ENCODE measurements at regions not wholly inside any gene's neighbourhood (a gene's known extent, or its start where the extent isn't known, plus 50 kb on each side); places are given as distances from the start of the nearest gene placed in this dataset.

- Histone ChIP-seq H3K27me3 (ENCODE audit: control insufficient read depth, insufficient read depth, low read length) (no peaks in the 10 kb centered on the region), H3K4me3 (ENCODE audit: low read depth, low read length) (no peak overlapping the region), H3K9me3 (ENCODE audit: control insufficient read depth, insufficient read depth, low read length) (no peaks in the 10 kb centered on the region)
These were observed 570.4 kb downstream of the TCERG1L start for GRCh38 chr10:130740915-130741750.

GRCh38 chr10:130741901-130742855 lies 569.3 kb downstream of the TCERG1L start:
- Histone ChIP-seq H3K27ac (ENCODE audit: low read depth, low read length) (no peak overlapping the region), H3K36me3 (ENCODE audit: control insufficient read depth, insufficient read depth, low read length) (no peaks in the 10 kb centered on the region), H3K27me3 (ENCODE audit: control insufficient read depth, insufficient read depth, low read length) (no peaks in the 10 kb centered on the region)

More at GRCh38 chr10:130740915-130741750, 570.4 kb downstream of the TCERG1L start:
- Histone ChIP-seq H3K27ac (ENCODE audit: low read depth, low read length) (no peak overlapping the region), H3K4me1 (ENCODE audit: control insufficient read depth, insufficient read depth, low read length) (peaks cover 9% of the 10 kb centered on the region), H3K9ac (ENCODE audit: low read depth, low read length) (no peak overlapping the region), H3K36me3 (ENCODE audit: control insufficient read depth, insufficient read depth, low read length) (no peaks in the 10 kb centered on the region)

GRCh38 chr10:130742941-130743675 lies 568.4 kb downstream of the TCERG1L start:
- Histone ChIP-seq H3K4me1 (ENCODE audit: control insufficient read depth, insufficient read depth, low read length) (peaks cover 9% of the 10 kb centered on the region), H3K9ac (ENCODE audit: low read depth, low read length) (no peak overlapping the region), H3K27me3 (ENCODE audit: control insufficient read depth, insufficient read depth, low read length) (no peaks in the 10 kb centered on the region), H3K36me3 (ENCODE audit: control insufficient read depth, insufficient read depth, low read length) (no peaks in the 10 kb centered on the region), H3K9me3 (ENCODE audit: control insufficient read depth, insufficient read depth, low read length) (no peaks in the 10 kb centered on the region), H3K4me3 (ENCODE audit: low read depth, low read length) (no peak overlapping the region), H3K27ac (ENCODE audit: low read depth, low read length) (no peak overlapping the region)

More at GRCh38 chr10:130741901-130742855, 569.3 kb downstream of the TCERG1L start:
- Histone ChIP-seq H3K4me1 (ENCODE audit: control insufficient read depth, insufficient read depth, low read length) (peaks cover 9% of the 10 kb centered on the region), H3K9ac (ENCODE audit: low read depth, low read length) (no peak overlapping the region), H3K9me3 (ENCODE audit: control insufficient read depth, insufficient read depth, low read length) (no peaks in the 10 kb centered on the region), H3K4me3 (ENCODE audit: low read depth, low read length) (no peak overlapping the region)

GRCh38 chr10:130743751-130744271 lies 567.7 kb downstream of the TCERG1L start:
- Histone ChIP-seq H3K27me3 (ENCODE audit: control insufficient read depth, insufficient read depth, low read length) (no peaks in the 10 kb centered on the region), H3K4me1 (ENCODE audit: control insufficient read depth, insufficient read depth, low read length) (peaks cover 9% of the 10 kb centered on the region), H3K36me3 (ENCODE audit: control insufficient read depth, insufficient read depth, low read length) (no peaks in the 10 kb centered on the region), H3K9ac (ENCODE audit: low read depth, low read length) (no peak overlapping the region), H3K9me3 (ENCODE audit: control insufficient read depth, insufficient read depth, low read length) (no peaks in the 10 kb centered on the region), H3K4me3 (ENCODE audit: low read depth, low read length) (no peak overlapping the region), H3K27ac (ENCODE audit: low read depth, low read length) (no peak overlapping the region)

- H3K9ac ChIP-seq (ENCODE audit: low read depth, low read length) = no peak overlapping the region
- no peaks in the 10 kb centered on the region for H3K9me3 ChIP-seq (ENCODE audit: control insufficient read depth, insufficient read depth, low read length)
- H3K27ac ChIP-seq (ENCODE audit: low read depth, low read length) = no peak overlapping the region
- H3K36me3 ChIP-seq (ENCODE audit: control insufficient read depth, insufficient read depth, low read length) = no peaks in the 10 kb centered on the region
- H3K4me1 ChIP-seq (ENCODE audit: control insufficient read depth, insufficient read depth, low read length) = peaks cover 9% of the 10 kb centered on the region
- H3K4me3 ChIP-seq (ENCODE audit: low read depth, low read length) = no peak overlapping the region
- H3K27me3 ChIP-seq (ENCODE audit: control insufficient read depth, insufficient read depth, low read length) = no peaks in the 10 kb centered on the region
These were observed 566.9 kb downstream of the TCERG1L start for GRCh38 chr10:130744631-130745030.

GRCh38 chr10:130745251-130745650 lies 566.3 kb downstream of the TCERG1L start:
- H3K27me3 ChIP-seq (ENCODE audit: control insufficient read depth, insufficient read depth, low read length) = no peaks in the 10 kb centered on the region
- no peak overlapping the region for H3K27ac ChIP-seq (ENCODE audit: low read depth, low read length)
- no peaks in the 10 kb centered on the region for H3K9me3 ChIP-seq (ENCODE audit: control insufficient read depth, insufficient read depth, low read length)
- no peak overlapping the region for H3K9ac ChIP-seq (ENCODE audit: low read depth, low read length)
- no peak overlapping the region for H3K4me3 ChIP-seq (ENCODE audit: low read depth, low read length)
- no peaks in the 10 kb centered on the region for H3K36me3 ChIP-seq (ENCODE audit: control insufficient read depth, insufficient read depth, low read length)
- H3K4me1 ChIP-seq (ENCODE audit: control insufficient read depth, insufficient read depth, low read length) = peaks cover 9% of the 10 kb centered on the region

GRCh38 chr10:130745821-130746220 lies 565.7 kb downstream of the TCERG1L start:
- Histone ChIP-seq H3K4me1 (ENCODE audit: control insufficient read depth, insufficient read depth, low read length) (peaks cover 9% of the 10 kb centered on the region), H3K4me3 (ENCODE audit: low read depth, low read length) (no peak overlapping the region), H3K9me3 (ENCODE audit: control insufficient read depth, insufficient read depth, low read length) (no peaks in the 10 kb centered on the region), H3K27ac (ENCODE audit: low read depth, low read length) (no peak overlapping the region), H3K36me3 (ENCODE audit: control insufficient read depth, insufficient read depth, low read length) (no peaks in the 10 kb centered on the region), H3K27me3 (ENCODE audit: control insufficient read depth, insufficient read depth, low read length) (no peaks in the 10 kb centered on the region), H3K9ac (ENCODE audit: low read depth, low read length) (no peak overlapping the region)

- Histone ChIP-seq H3K4me3 (ENCODE audit: low read depth, low read length) (no peak overlapping the region), H3K4me1 (ENCODE audit: control insufficient read depth, insufficient read depth, low read length) (peaks cover 9% of the 10 kb centered on the region), H3K36me3 (ENCODE audit: control insufficient read depth, insufficient read depth, low read length) (no peaks in the 10 kb centered on the region), H3K27me3 (ENCODE audit: control insufficient read depth, insufficient read depth, low read length) (no peaks in the 10 kb centered on the region), H3K9me3 (ENCODE audit: control insufficient read depth, insufficient read depth, low read length) (no peaks in the 10 kb centered on the region), H3K27ac (ENCODE audit: low read depth, low read length) (no peak overlapping the region), H3K9ac (ENCODE audit: low read depth, low read length) (no peak overlapping the region)
These were observed 565.2 kb downstream of the TCERG1L start for GRCh38 chr10:130746311-130746710.

- Histone ChIP-seq H3K4me1 (ENCODE audit: control insufficient read depth, insufficient read depth, low read length) (peaks cover 9% of the 10 kb centered on the region), H3K27me3 (ENCODE audit: control insufficient read depth, insufficient read depth, low read length) (no peaks in the 10 kb centered on the region), H3K36me3 (ENCODE audit: control insufficient read depth, insufficient read depth, low read length) (no peaks in the 10 kb centered on the region), H3K27ac (ENCODE audit: low read depth, low read length) (no peak overlapping the region), H3K9me3 (ENCODE audit: control insufficient read depth, insufficient read depth, low read length) (no peaks in the 10 kb centered on the region), H3K4me3 (ENCODE audit: low read depth, low read length) (no peak overlapping the region), H3K9ac (ENCODE audit: low read depth, low read length) (no peak overlapping the region)
These were observed 564.2 kb downstream of the TCERG1L start for GRCh38 chr10:130747356-130747755.

- no peaks in the 10 kb centered on the region for H3K36me3 ChIP-seq (ENCODE audit: control insufficient read depth, insufficient read depth, low read length)
- H3K27me3 ChIP-seq (ENCODE audit: control insufficient read depth, insufficient read depth, low read length) = no peaks in the 10 kb centered on the region
- H3K27ac ChIP-seq (ENCODE audit: low read depth, low read length) = no peak overlapping the region
- peaks cover 9% of the 10 kb centered on the region for H3K4me1 ChIP-seq (ENCODE audit: control insufficient read depth, insufficient read depth, low read length)
- H3K4me3 ChIP-seq (ENCODE audit: low read depth, low read length) = no peak overlapping the region
- H3K9me3 ChIP-seq (ENCODE audit: control insufficient read depth, insufficient read depth, low read length) = no peaks in the 10 kb centered on the region
- H3K9ac ChIP-seq (ENCODE audit: low read depth, low read length) = no peak overlapping the region
These were observed 563.6 kb downstream of the TCERG1L start for GRCh38 chr10:130747946-130748345.

All from HUES48 (cell line).